Activated CD8-positive, alpha-beta T cell treated with anti-CD3 and anti-CD28 coated beads for 36 hours (primary cell): ENCODE measurements at regions not wholly inside any gene's neighbourhood (a gene's known extent, or its start where the extent isn't known, plus 50 kb on each side); places are given as distances from the start of the nearest gene placed in this dataset.

Source experiments
- ATAC-seq: fragments of 200-7000 bp; cut with Tn5 transposase; one replicate; pipeline ENCODE4 v1.10.0; 2021; ENCODE audit warnings: mild to moderate bottlenecking, moderate library complexity
- CTCF ChIA-PET: fragments of 350-600 bp; sonication (Branson Sonifier 250); formaldehyde crosslinking; loops from one replicate; lab custom pipeline; 2021; ENCODE audit warnings: antibody characterized with exemption; lab: Charles Lee
- POLR2A ChIA-PET: fragments of 350-600 bp; sonication (Branson Sonifier 250); formaldehyde crosslinking; loops from one replicate; lab custom pipeline; 2021; ENCODE audit warnings: antibody characterized with exemption; lab: Charles Lee
- DNase-seq: peaks from one replicate; pipeline ENCODE4 v3.0.0-alpha.2; 2020
- H3K27ac Mint-ChIP-seq: one replicate; pipeline ENCODE4 v1.8.0; 2021; ENCODE audit warnings: mild to moderate bottlenecking, mixed read lengths
- H3K27me3 Mint-ChIP-seq: one replicate; pipeline ENCODE4 v1.8.0; 2021; ENCODE audit warnings: mixed read lengths
- H3K36me3 Mint-ChIP-seq: one replicate; pipeline ENCODE4 v1.8.0; 2021; ENCODE audit warnings: low read depth, mixed read lengths
- H3K4me1 Mint-ChIP-seq: one replicate; pipeline ENCODE4 v1.8.0; 2021; ENCODE audit warnings: low read depth, mixed read lengths
- H3K4me3 Mint-ChIP-seq: one replicate; pipeline ENCODE4 v1.8.0; 2021; ENCODE audit warnings: mild to moderate bottlenecking, moderate library complexity, mixed read lengths
- H3K9me3 Mint-ChIP-seq: one replicate; pipeline ENCODE4 v1.8.0; 2021; ENCODE audit warnings: mixed read lengths
- intact Hi-C: fragments of 100-400 bp; cut with micrococcal nuclease; formaldehyde crosslinking; loops from one replicate; pipeline ENCODE4 v1.10.0; 2022
- TF ChIP-seq, protein P1 (sequence below): fragments of 200-600 bp; IDR thresholded peaks from one replicate; pipeline ENCODE4 v1.8.0; 2022; ENCODE audit warnings: antibody characterized with exemption, mild to moderate bottlenecking

DNA sequence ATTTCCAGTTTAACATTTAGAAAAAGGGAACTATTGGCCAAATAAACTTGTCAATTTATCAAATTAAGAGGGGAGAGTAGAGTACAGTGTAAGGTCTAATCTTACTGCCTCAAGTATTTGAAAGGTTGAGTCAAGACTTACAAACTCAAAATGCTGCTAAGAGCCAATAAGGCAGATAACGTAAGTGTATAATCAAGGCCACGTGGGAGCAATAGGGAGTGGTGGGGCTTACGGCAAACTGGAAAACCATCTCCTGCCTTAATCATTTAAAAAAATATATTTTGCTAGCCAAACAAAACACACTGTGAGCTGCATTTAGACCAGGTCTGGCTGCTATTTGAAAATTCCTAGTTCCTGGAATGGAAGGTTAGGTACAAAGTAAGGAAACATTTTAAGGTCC lies 107.3 kb upstream of the FRMD4B start:
- Mint-ChIP-seq H3K4me1 (no peaks in the 10 kb centered on the region), H3K27me3 (peaks cover 2% of the 10 kb centered on the region), H3K4me3 (no peak overlapping the region), H3K27ac (no peak overlapping the region), H3K9me3 (no peaks in the 10 kb centered on the region), H3K36me3 (no peaks in the 10 kb centered on the region)
- no peak for DNase-seq
- intact Hi-C loops: no loop called here
- TF ChIP-seq, protein P1, sequence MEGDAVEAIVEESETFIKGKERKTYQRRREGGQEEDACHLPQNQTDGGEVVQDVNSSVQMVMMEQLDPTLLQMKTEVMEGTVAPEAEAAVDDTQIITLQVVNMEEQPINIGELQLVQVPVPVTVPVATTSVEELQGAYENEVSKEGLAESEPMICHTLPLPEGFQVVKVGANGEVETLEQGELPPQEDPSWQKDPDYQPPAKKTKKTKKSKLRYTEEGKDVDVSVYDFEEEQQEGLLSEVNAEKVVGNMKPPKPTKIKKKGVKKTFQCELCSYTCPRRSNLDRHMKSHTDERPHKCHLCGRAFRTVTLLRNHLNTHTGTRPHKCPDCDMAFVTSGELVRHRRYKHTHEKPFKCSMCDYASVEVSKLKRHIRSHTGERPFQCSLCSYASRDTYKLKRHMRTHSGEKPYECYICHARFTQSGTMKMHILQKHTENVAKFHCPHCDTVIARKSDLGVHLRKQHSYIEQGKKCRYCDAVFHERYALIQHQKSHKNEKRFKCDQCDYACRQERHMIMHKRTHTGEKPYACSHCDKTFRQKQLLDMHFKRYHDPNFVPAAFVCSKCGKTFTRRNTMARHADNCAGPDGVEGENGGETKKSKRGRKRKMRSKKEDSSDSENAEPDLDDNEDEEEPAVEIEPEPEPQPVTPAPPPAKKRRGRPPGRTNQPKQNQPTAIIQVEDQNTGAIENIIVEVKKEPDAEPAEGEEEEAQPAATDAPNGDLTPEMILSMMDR: no peak
- ChIA-PET CTCF (no interaction called here), POLR2A (no interaction called here)
- ATAC-seq: no peak

DNA sequence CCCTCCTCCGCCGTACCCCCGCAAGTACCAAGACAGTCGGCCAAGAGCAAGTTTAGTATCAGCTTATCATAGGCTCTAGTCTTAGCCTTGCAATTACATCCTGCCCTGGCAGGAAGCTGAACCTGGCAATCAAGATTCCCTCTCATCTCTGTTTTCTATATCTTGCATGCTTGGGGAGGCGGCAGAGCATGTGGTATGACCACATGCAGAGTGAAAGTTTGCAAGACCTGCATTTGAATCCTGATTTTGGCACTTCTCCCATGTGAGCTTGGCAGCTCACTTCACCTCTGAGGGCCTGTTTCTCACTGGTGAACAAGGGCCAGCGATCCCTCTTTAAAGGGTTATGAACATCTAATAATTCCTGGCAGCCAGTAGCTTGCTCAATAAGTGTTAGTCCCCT lies 106.1 kb upstream of the FRMD4B start:
- ChIA-PET CTCF (no interaction called here), POLR2A (no interaction called here)
- no peaks in the 10 kb centered on the region for H3K9me3 Mint-ChIP-seq
- ATAC-seq: no peak
- no peak for DNase-seq
- no peak overlapping the region for H3K27ac Mint-ChIP-seq
- peaks cover 2% of the 10 kb centered on the region for H3K27me3 Mint-ChIP-seq
- H3K4me3 Mint-ChIP-seq: no peak overlapping the region
- TF ChIP-seq, protein P1: no peak
- intact Hi-C loops: no loop called here
- H3K4me1 Mint-ChIP-seq: no peaks in the 10 kb centered on the region
- no peaks in the 10 kb centered on the region for H3K36me3 Mint-ChIP-seq

DNA sequence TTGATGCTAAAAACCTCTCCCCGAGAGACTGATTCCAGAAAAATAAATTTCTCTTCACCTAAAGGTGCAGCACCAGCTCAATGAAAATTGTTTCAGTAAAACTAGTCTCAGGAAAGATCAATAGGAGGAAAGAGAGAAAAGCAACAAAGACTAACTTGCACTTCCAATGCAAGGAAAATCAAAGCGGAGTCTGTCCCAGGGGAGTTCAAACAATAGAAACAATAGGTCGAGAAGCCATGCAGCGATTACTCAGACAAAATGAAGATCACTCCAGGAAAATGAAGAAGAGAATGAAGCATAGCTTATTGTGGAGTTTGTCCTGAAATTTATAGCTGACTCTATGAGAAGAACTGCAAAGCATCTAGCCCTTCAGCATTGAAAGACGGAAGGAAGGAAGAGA lies 105.1 kb upstream of the FRMD4B start:
- ATAC-seq (no peak), DNase-seq (no peak)
- ChIA-PET CTCF (interaction anchor here (1.5 kb wide), 1 partner anchor 165 kb away, joined by 3 read pairs; no protein-coding TSS in a partner anchor), POLR2A (no interaction called here)
- TF ChIP-seq, protein P1: no peak
- H3K4me3 Mint-ChIP-seq: no peak overlapping the region
- H3K9me3 Mint-ChIP-seq: no peaks in the 10 kb centered on the region
- peaks cover 6% of the 10 kb centered on the region for H3K27me3 Mint-ChIP-seq
- intact Hi-C loops: no loop called here
- no peaks in the 10 kb centered on the region for H3K36me3 Mint-ChIP-seq
- no peak overlapping the region for H3K27ac Mint-ChIP-seq
- H3K4me1 Mint-ChIP-seq: no peaks in the 10 kb centered on the region

DNA sequence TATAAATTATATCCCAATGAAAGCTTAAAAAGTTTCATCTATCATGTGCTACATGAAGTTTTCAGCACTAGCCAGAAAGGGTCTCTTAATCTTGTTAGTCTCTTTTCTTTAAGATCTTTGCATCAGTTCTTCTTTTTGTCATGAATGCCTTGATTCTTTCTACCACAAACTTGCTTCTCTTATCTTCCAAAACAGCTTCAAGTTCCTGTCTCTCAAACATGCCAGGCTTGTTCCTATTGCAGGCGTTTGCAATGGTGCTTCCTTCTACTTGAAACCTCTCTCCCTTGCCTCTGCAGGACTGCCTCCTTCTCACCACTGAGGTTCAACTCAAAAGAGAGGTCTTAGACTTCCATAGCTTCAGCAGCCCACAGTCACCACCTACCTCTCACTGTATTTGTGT lies 104.3 kb upstream of the FRMD4B start:
- ATAC-seq (no peak), DNase-seq (no peak)
- ChIA-PET CTCF (interaction anchor here (1.5 kb wide), 1 partner anchor 165 kb away, joined by 3 read pairs; no protein-coding TSS in a partner anchor), POLR2A (no interaction called here)
- no peaks in the 10 kb centered on the region for H3K36me3 Mint-ChIP-seq
- H3K27ac Mint-ChIP-seq: no peak overlapping the region
- TF ChIP-seq, protein P1: no peak
- no peaks in the 10 kb centered on the region for H3K9me3 Mint-ChIP-seq
- H3K4me3 Mint-ChIP-seq: no peak overlapping the region
- no peaks in the 10 kb centered on the region for H3K4me1 Mint-ChIP-seq
- H3K27me3 Mint-ChIP-seq: peaks cover 5% of the 10 kb centered on the region
- intact Hi-C loops: no loop called here

DNA sequence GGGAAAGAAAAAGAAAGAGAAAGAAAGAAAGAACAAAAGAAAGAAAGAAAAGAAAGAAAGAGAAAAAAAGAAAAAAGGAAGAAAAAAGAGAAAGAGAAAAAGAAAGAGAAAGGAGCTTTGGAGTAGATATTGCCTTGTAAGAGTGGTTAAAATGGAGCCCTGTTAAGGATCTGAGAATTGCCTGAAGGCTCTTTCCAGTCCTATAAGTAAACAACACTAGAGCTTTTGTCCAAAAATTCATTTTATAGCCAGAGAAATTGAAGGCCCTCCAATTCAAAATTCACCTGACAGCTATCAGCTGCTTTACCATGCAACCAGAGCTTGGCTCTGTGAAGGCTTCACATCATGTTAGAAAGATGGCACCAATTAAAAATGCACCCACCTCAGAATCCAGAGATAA lies 102.1 kb upstream of the FRMD4B start:
- DNase-seq: no peak
- Mint-ChIP-seq H3K4me1 (no peaks in the 10 kb centered on the region), H3K36me3 (no peaks in the 10 kb centered on the region), H3K27ac (no peak overlapping the region), H3K27me3 (peaks cover 6% of the 10 kb centered on the region), H3K4me3 (no peak overlapping the region), H3K9me3 (no peaks in the 10 kb centered on the region)
- intact Hi-C loops: no loop called here
- no peak for ATAC-seq
- TF ChIP-seq, protein P1: no peak
- POLR2A ChIA-PET: no interaction called here
- CTCF ChIA-PET: no interaction called here
